Daoy (cell line): ENCODE measurements at regions not wholly inside any gene's neighbourhood (a gene's known extent, or its start where the extent isn't known, plus 50 kb on each side); places are given as distances from the start of the nearest gene placed in this dataset.
"Not testable (repeated sequence)": the region's sequence is repeated elsewhere in the genome, so short reads cannot be mapped to it uniquely, and the experiment has no call there.

ENCODE experiments used
- DNase-seq: peaks from one replicate; pipeline ENCODE4 v3.0.0-alpha.2; 2015; ENCODE audit warnings: low read depth

DNA sequence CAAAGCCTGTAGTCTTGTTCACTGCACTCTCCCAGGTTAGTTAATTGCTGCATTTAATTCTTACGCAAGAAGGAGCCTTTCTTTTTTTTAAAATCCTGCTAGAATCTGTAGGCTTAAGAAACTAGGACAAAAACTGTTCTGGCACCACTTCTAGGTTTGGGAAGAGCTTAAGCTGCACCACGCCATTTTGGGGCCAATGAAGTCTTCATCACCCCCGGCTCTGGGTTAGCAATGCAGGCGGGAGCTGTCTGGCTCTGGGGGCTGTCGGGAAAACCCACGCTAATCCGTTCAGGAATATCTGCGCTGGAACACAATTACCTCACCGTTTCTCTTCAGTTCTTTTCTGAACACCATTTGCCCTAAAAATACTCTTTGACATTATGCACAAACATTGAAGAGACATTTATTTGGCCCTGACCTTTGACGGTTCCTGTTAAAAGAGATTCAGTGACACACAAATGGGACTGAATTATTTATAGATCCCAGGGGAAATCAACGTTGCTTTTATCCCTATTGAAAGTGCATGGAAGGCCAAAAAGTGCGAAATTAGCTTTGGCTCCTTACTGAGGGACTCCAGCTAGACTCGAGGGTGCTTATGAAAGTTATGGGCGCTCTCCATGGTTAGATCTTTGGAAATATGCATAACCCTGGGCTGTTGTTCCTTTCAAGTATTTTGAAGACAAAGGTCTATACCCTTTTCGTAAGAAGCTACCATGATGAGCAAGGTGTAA, 249.2 kb downstream of the HAPSTR1 start:
- DNase-seq: no peak

DNA sequence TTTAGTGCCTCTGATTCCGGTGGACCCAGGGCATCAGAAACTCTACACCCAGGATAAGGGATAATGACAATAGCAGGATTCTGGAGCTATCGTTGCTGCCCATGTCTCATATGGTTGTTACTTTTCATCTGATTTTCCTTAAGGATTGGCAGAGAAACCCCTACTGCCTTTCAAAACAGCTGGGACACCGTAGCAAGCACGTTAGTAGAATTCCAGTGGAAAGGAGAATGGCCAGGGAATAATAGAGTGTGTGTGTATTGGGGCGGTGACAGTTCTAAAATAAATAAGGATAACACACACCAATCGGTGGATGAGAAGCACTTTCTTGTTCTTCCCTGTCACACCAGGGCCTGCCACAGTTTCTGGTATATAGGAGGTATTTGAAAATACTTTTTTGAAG, 251.8 kb downstream of the HAPSTR1 start:
- no peak for DNase-seq

DNA sequence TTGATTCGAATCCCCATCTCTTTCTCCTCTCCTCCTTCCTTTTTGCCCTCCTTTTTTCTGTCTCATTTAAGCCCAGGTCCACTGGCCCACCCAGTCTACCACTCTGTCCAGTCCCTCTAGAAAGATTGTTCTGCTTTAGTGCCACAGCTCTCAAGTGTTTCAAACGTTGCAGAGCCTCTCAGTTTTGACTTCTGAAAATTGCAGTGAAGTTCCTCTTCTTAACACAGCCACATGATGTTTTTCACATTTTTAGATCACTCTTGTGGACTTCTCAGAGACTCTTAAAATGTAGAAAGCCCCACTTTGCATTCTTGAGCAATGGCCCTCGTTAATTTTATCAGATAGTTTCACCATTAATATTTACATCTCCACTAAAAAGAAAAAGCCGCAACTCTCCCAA, 253.1 kb downstream of the HAPSTR1 start:
- no peak for DNase-seq

DNA sequence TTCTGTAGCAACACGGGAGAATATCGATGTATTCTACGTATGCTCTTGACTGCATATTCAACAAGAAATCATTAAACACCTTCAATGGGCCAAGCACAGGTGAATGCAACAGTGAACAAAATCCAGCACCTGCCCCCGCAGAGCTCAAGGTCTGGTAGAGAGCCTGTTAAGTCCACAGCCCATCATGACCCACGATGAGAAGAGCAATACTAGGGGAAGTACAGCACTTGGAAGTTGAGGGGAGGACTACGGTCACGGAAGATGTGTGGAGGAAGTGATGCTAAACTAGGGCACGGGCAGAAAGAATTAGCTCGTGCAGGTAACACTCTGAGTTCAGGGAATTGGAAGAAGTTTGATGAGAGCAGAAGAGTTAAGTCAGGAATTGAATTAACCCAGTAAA, 253.6 kb downstream of the HAPSTR1 start:
- no peak for DNase-seq

GRCh38 chr16:9345880-9346279, 254.4 kb downstream of the HAPSTR1 start:
- no peak for DNase-seq

- DNase-seq: no peak
These were observed 257.5 kb downstream of the HAPSTR1 start for GRCh38 chr16:9348912-9349311.

DNA sequence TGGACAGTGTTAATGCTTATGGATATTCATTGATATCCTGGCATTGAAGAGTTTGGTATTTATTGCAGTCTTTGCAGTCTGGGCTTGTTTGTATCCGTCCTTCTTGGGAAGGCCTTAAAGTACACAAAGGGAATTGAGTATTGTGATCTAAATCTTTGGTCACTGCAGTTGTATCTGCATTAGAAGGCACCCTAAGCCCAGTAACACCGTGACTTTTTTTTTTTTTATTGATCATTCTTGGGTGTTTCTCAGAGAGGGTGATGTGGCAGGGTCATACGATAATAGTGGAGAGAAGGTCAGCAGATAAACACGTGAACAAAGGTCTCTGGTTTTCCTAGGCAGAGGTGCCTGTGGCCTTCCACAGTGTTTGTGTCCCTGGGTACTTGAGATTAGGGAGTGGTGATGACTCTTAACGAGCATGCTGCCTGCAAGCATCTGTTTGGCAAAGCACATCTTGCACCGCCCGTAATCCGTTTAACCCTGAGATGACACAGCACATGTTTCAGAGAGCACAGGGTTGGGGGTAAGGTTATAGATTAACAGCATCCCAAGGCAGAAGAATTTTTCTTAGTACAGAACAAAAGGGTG, 258.0 kb downstream of the HAPSTR1 start:
- DNase-seq: not testable (repeated sequence)

- DNase-seq: not testable (repeated sequence)
These were observed 258.8 kb downstream of the HAPSTR1 start for GRCh38 chr16:9350119-9350799.

- DNase-seq: no peak
These were observed 260.0 kb downstream of the HAPSTR1 start for GRCh38 chr16:9351440-9351839.

- DNase-seq: no peak
These were observed 260.5 kb downstream of the HAPSTR1 start for GRCh38 chr16:9351841-9352434.

GRCh38 chr16:9357829-9358228, 266.4 kb downstream of the HAPSTR1 start:
- no peak for DNase-seq

DNA sequence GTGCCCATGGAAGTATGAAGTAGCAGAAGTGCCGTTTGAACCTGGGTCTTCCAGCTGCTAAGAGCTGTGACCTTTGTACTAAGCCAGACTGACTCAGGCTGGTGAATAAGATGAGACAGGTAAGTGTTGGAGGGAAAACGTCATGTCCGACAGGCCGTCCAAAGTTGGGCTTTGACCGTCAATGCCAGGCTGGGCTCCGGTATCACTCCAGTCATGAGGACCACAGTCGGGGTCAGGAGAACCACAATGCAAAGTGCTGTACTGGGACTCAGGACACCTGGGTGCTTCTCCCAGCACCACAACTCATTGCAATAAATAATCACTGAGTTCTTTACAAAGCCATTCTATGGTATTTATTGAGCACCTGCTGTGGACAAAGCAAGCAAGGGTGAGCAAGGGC, 268.6 kb downstream of the HAPSTR1 start:
- no peak for DNase-seq

DNA sequence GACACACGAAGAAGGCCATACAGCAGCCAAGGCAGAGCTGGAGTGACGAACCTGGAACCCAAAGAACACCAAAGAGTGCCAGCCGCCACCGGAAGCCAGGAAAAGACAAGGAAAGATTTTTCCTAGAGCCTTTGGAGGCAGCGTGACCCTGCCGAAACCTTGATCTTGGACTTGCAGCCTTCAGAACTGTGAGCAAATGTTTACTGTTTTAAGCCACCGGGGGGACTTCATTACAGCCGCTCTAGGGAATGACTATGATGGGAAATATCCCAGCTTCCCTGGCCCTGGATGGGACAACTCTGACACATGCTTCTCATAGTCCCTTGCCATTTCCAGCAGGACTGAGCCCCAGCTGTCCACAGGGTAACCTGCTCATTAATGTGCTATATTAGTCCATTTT, 270.6 kb downstream of the HAPSTR1 start:
- no peak for DNase-seq

GRCh38 chr16:9362604-9363003, 271.2 kb downstream of the HAPSTR1 start:
- DNase-seq: no peak

- no peak for DNase-seq
These were observed 272.1 kb downstream of the HAPSTR1 start for GRCh38 chr16:9363520-9363919.

DNA sequence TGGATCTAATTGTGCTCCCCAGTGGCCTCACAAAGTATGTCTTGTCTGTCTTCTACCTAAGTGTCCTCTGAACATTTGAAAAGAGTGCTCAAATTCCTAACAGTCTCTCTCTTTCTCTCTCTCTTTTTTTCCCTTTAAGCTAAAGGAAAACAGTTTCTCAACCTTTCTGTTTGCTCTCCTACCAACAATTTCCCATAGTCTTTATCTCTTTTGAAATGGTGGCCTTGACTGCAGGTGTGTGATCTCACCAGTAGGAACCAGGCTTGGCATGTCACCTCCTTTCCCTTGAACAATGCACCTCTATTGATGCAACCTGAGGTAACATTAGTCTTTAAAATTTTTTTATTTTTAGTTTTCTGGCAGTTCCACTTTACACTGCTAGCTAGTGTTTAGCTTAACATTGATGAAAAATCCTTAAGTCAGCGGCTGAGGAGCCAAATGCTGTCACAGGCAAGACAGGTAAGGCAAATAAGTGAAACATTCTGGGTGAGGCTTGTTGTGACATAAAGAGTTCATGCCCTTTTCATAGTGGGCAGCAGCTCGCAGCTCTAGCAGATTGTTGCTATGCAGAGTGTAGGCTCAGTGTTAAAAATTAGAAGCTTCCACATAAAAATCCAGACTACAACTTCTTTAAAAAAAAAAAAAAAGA, 273.4 kb downstream of the HAPSTR1 start:
- no peak for DNase-seq

DNA sequence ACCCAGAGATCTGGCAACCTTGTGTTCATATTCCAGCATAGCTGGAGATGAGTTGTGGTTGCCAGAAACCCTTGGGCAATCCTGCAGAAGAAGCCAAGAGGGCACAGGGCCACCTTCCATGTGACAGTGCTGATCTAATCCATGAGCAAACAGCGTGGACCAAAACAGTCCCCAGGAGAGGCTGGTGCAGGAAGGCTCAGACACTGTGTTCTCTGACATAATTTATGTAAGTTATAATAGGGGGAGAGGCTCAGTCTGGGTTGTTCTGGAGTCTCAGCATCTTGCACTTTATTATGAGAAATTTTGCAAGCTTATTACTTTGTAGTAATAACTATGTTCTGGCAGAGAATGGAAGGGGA, 273.9 kb downstream of the HAPSTR1 start:
- DNase-seq: no peak

- no peak for DNase-seq
These were observed 274.9 kb downstream of the HAPSTR1 start for GRCh38 chr16:9366048-9366969.

GRCh38 chr16:9370061-9370491, 278.6 kb downstream of the HAPSTR1 start:
- DNase-seq: no peak

DNA sequence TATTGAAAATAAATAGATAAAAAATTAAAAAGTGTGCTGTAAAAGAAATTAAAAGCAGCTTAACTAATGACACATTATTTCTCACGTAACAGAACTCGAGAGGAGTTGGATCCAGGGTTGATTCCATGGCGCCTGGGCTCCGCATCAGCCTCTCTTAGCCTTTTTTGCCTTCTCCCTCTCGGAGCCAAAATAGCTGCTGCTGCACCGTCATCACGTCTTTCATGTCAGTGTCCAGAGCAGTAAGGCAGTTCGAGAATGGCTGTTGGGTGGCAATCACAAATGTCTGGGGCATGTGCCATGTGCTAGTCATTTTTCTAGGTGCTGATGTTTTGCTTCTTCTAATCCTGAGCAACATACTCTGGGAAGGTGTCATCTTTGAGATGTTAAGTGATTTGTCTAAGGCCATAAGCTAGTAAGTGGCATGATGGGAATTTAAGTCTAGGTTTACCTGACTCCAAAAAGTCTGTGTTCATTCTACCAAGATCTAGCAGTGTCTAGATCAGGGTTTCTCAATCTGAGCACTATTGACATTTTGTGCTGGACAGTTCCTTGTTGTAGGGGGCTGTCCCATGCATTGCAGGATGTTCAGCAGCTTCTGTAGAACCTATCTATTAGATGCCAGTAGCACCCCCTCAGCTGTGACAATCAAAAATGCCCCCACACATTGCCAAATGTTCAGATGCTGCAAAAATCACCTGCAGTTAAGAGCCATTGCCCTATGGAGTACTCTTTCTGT, 280.4 kb downstream of the HAPSTR1 start:
- no peak for DNase-seq
